Astrocyte of the cerebellum (primary cell): ENCODE measurements at regions not wholly inside any gene's neighbourhood (a gene's known extent, or its start where the extent isn't known, plus 50 kb on each side); places are given as distances from the start of the nearest gene placed in this dataset.

Source experiments
- DNase-seq: peaks from one replicate; pipeline ENCODE4 v3.0.0-alpha.2; 2011; ENCODE audit warnings: low read depth
- H3K4me3 ChIP-seq: 2 replicates; pipeline ENCODE4 v1.5.1; 2011; ENCODE audit warnings: mild to moderate bottlenecking, low read depth, low read length, moderate library complexity
- CTCF ChIP-seq: IDR thresholded peaks from 2 replicates; pipeline ENCODE4 v1.5.1; 2012; ENCODE audit warnings: low read length, low read depth, moderate library complexity, mild to moderate bottlenecking; ENCODE audit errors: missing control alignments
- in situ Hi-C: cut with HindIII; loops from 2 replicates; pipeline ENCODE4 v1.10.0; 2017; ENCODE audit warnings: low sequenced_read_pairs

DNA sequence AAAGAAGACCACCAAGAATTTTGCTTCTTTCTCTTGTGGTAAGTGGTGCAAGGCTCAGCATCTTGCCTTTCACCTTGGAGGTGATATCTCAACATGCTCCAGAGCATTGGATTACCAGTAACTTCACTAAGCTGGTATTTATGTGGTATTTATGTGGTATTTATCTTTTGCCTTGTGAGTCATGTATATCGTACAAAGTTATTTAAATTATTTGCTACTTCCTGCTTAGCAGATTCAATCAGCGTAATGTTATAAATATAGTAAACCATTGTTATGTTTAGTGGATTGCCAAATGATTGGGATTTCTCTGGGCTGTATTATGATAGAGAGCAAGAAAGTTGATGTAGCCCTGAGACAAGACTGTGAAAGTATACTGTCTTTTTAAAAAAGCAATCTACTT lies 366.4 kb downstream of the IPO8 start:
- H3K4me3 ChIP-seq, result no peak overlapping the region
- in situ Hi-C loops, result no loop called here
- DNase-seq, result peak; percentile 41
- no peak for TF ChIP-seq CTCF

DNA sequence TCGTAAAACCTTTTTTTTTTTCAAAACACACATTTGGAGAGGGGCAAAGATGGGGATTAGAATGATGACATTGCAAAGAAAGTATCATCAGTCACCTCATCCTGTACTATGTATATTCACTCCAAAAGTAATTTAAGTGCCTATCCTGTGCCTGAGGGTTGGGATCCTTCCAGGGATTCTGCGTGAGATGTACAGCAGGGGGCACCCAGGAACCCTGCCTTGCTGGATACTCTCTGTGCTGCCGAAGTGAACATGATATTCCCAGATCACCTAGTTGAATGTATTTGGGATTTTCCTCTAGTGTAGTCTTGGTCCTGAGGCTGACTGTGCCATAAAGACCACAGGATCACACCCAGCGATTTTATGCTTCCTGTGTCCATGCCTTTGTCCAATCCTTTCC lies 372.7 kb downstream of the IPO8 start:
- H3K4me3 ChIP-seq, result no peak overlapping the region
- in situ Hi-C loops, result no loop called here
- TF ChIP-seq CTCF, result no peak
- DNase-seq, result no peak

DNA sequence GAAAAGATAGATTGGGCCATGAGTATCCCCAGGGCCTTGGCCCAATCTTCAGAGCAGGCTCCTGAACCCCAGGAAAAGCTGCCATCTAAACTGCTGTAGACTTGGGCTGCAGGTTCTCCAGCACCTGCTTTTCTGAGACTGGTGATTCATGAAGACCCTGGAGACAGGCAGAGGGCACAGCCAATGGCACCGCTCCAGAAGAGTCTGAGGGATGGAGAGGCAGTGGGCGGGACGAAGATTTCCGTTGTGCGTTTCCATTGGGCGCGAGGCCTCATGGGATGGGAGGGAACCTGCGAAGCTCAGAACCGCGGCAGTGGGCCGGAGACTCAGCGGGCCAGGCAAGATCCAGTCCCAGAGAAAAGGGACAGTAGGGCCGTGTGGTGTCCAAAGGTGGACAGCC lies 375.1 kb downstream of the IPO8 start:
- in situ Hi-C loops, result no loop called here
- no peak overlapping the region for H3K4me3 ChIP-seq
- DNase-seq, result no peak
- TF ChIP-seq CTCF, result no peak

- no peak for TF ChIP-seq CTCF
- in situ Hi-C loops, result no loop called here
- no peak overlapping the region for H3K4me3 ChIP-seq
- DNase-seq, result no peak
Measured at GRCh38 chr12:30314506-30315100, 381.1 kb downstream of the IPO8 start.

DNA sequence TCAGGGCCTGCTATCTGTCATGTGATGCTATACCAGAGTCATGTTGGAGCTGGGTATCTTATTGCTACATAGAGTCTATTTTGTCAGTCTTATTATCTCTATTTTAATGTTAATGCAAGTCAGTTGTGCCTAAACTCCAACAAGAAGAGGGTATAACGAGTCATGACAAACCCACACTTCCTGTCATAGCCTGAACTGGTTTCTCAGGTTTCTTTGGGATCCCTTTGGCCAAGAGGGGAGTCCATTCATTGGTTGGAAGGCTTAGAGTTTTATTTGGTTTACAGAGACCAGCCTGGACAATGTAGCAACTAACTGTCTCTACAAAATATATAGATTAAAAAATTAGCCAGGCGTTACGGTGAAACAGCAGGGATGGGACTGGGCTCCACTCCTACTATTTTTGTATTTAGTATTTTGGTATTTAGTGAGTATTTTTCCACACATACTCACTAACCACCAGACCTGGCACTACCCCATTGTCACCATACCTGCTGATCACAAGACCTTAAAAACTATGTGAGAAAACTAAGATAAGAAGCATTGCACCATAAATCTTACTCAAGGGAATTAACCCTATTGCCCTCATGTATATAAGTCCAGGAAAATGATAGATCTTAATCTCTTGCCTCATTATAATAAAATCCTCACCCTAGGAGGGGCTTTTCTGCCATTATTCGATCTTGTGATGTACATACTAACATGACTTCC lies 387.5 kb downstream of the IPO8 start:
- in situ Hi-C loops, result no loop called here
- no peak for TF ChIP-seq CTCF
- no peak for DNase-seq
- H3K4me3 ChIP-seq, result no peak overlapping the region

DNA sequence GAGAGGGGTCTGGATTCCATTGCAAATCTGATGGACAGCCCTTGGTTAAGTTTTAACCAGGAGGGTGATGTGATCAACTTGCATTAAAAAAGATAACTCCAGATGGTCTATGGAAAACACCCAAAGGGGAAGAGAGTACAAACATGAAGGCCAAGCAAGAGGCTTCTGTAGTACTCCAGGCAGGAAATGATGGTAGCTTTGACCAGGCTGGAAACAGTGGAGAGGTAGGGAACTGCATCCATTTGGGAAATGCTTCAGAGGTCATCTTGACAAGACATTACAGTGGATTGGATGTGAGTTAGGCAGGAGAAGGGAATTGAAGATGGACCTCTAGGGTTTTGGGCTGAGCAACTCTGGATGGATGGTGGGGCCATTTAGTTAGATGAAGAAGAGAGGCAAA lies 391.1 kb downstream of the IPO8 start:
- no peak for DNase-seq
- H3K4me3 ChIP-seq, result no peak overlapping the region
- TF ChIP-seq CTCF, result no peak
- in situ Hi-C loops, result no loop called here
